Stimulated activated naive CD4-positive, alpha-beta T cell (primary cell): ENCODE measurements at regions not wholly inside any gene's neighbourhood (a gene's known extent, or its start where the extent isn't known, plus 50 kb on each side); places are given as distances from the start of the nearest gene placed in this dataset.

Source experiments
- DNase-seq, 6 experiments: peaks; one replicate each; lab custom pipeline; 2025; lab: John Stamatoyannopoulos, UW

GRCh38 chr15:94056314-94056713 lies 175.0 kb upstream of the MCTP2 start:
- DNase-seq, result no peak

- DNase-seq, result no peak
Measured at GRCh38 chr15:94053626-94054025, 177.7 kb upstream of the MCTP2 start.

DNA sequence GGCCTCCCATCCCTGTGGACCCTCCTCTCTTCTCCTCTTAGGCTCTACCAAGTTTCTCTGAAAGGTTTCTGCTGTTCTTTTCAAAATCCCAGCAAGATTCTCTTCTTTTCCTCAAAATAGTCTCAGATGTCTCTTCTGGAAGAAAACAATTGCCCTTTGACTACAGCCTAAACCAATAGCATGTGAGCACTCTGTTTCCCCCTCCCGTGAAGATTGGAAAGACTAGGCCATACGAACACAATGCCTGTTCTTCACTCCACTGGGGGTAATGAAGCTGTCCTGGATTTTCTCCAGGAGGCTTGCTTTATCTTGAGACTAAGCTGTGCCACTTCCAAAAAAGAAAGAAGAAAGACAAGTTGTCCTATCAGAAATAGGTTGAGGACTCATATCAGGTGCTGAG lies 178.7 kb upstream of the MCTP2 start:
- DNase-seq, result no peak

- DNase-seq, result no peak
Measured at GRCh38 chr15:94047566-94047965, 183.8 kb upstream of the MCTP2 start.

DNA sequence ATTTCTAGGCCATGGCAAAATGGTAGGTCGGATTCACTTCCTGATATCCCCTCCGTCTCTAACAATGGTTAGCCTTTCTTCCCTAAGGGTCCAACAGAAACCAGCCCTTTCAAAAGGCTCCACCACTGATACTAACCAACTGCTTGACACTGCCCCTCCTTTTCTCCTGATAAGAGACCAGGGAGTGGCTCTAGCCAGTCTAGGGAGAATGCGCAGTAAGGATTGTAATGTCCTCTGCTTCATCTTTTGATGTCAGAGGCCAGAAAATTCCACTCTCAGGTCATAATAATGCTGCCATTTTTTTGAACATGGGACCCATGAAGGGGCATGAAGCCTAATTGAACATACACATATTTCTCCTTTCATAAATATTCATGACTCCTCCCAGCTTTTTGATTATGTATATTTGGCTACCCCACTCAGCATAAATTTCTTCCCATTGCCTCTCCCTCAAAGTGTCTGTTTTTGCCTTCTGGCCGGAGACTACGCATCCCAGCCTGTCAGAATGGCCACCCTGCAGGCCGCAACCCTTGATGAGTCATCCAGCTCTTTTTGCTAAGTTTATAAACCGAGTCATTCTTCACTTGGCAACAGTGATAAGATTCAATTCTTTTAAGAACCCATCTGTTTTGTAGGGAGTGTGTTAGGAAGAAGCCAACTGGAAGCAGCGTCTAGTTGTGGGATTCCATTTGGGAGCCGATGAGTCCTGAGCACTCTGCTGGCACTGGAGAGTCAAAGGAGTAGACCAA lies 189.0 kb upstream of the MCTP2 start:
- no peak for DNase-seq

- no peak for DNase-seq
Measured at GRCh38 chr15:94041746-94042145, 189.6 kb upstream of the MCTP2 start.

DNA sequence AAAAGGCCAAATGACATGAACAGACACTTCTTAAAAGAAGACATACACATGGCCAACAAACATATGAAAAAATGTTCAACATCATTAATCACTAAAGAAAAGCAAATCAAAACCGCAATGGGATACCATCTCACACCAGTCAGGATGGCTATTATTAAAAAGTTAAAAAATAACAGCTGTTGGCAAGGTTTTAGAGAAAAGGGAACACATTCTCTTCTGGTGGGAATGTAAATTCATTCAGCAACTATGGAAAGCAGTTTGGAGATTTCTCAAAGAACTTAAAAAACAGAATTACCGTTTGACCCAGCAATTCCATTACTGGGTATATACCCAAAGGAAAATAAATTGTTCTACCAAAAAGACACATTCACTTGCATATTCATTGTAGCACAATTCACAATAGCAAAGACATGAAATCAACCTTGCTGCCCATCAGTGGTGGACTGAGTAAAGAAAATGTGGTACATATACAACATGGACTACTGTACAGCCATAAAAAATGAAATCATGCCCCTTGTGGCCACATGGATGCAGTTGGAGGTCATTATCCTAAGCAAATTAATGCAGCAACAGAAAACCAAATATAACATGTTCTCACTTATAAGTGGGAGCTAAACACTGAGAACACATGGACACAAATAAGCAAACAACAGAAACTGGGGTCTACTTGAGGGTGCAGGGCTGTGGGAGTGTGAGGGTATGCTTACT lies 190.7 kb upstream of the MCTP2 start:
- DNase-seq, result no peak

- DNase-seq, result no peak
Measured at GRCh38 chr15:94036156-94036555, 195.2 kb upstream of the MCTP2 start.

DNA sequence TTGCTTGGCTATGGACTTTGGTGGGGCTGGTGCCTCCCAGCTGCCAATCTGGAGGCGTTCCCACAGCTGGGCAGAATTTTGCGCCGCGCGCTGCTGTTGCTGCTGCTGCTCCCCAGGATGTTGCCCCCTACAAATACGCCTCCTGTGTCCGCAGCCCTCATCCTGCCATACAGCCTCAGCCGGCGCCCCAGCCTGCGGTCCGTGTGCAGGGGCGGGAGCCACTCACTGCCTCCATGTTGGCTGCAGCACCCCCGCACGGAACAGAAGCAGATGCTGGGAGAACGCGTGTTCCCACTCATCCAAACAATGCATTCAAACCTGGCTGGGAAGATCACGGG lies 197.7 kb upstream of the MCTP2 start:
- no peak for DNase-seq

GRCh38 chr15:94033014-94033682 lies 198.2 kb upstream of the MCTP2 start:
- no peak for DNase-seq

- DNase-seq, result no peak
Measured at GRCh38 chr15:94032571-94032970, 198.8 kb upstream of the MCTP2 start.

DNA sequence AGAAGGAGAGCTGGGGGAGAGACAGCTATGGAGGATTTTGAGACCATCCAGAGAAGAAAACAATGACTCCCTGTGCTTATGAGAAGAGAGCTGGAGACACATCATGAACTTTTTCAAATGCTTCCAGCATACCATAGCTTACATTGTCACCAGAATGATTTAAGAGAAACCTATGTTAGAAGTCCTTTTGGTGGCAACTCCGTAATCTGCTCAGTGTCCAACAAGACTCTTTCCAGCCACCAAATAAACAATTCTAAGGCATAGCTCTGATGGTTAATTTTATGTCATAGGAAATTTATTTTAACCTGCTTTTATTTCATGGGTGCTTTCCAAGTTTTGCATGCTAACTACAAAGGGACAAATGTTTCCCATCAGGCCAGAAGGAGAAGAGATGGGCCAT lies 200.3 kb upstream of the MCTP2 start:
- DNase-seq, result no peak

GRCh38 chr15:94029495-94029894 lies 201.9 kb upstream of the MCTP2 start:
- no peak for DNase-seq

- no peak for DNase-seq
Measured at GRCh38 chr15:94028809-94029208, 202.6 kb upstream of the MCTP2 start.

DNA sequence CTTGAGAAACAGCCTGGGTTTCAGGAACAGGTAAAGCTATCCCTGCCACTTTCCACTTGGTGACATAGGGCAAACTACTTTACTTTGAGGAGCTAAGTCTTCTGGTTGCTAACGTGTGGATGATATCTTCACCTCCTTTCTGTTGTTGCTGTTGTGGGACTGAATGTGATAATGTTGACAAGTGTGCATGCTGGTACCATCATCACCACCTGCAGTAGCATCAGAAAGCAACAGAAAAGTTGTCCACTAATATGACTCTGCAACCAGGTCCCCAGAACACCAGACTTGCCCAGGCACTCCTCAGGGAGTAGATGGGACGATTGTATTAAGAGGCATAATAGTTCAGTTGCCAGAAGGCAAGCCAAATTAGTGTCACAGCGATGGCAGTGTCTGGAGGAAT lies 203.2 kb upstream of the MCTP2 start:
- DNase-seq, result no peak

- no peak for DNase-seq
Measured at GRCh38 chr15:94027581-94027980, 203.8 kb upstream of the MCTP2 start.

DNA sequence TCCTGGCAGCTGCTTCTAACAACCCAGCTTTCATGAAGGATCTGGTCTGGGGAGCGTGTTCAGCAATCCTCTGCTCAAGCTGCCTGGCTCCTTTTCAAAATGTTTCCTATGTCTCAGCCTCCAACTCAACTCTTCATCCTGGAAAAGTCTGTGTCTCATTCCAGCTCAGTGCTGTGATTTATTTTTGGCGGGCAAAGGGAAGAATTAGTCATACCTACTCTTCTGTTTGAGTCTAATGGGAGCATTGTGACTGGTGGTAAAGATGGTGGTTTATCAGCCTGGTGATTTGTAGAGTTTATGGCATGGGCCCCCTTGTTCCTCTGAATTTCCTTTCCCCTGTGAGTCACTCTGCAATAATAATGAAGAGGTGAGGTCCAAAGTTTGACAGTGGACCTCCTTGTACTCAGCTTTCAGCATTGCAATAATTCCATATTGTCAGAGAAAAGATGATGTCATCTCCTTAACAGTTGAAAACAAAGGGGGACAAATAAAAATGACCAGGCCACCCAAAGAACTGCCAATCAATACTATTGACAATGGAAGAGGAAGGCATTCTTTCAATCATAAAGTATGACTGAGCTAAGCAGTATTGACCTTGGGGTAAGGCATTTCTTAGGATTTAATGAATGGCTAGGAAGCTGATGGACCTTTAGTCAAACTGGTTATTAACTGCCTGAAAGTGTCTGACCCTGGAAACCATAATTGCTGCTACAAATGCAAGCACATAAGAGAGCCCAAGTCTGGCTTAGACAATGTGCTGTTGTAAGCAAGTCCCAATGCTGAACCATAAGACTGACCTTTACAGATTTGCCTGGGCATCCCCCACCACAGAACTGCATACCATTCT lies 204.7 kb upstream of the MCTP2 start:
- no peak for DNase-seq

DNA sequence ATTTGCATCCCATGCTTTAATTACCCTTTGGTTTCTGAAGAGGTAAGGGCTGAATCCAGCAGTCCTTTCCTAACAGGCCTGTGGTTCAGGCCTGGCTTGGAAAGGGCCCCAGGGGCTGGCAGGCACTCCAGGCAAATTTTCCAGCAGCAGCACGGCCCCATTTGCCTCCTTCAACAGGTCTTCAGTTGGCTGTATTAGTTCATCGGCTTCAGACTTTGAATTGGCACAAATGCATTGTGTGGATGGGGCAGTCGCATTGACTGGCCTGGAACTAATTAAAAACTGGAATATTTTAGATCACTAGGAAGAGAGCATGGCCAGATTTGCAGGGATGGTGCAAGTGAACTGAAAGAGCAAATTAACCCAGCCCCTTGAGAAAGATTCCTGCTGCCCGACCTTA lies 207.8 kb upstream of the MCTP2 start:
- DNase-seq, result no peak

GRCh38 chr15:94021621-94022320 lies 209.6 kb upstream of the MCTP2 start:
- DNase-seq, result no peak

- DNase-seq, result no peak
Measured at GRCh38 chr15:94019062-94019461, 212.3 kb upstream of the MCTP2 start.

GRCh38 chr15:94015324-94015723 lies 216.0 kb upstream of the MCTP2 start:
- no peak for DNase-seq
